ENCODE measurements at regions not wholly inside any gene's neighbourhood (a gene's known extent, or its start where the extent isn't known, plus 50 kb on each side); places are given as distances from the start of the nearest gene placed in this dataset.

GRCh38 chr16:51449441-51449840 is 298.4 kb upstream of the SALL1 start:
- TF ChIP-seq CTCF (IDR thresholded peaks at IDR 0.05) (no peak), ZFX (IDR thresholded peaks at IDR 0.05; ENCODE audit: borderline replicate concordance) (no peak)
- H3K27ac ChIP-seq, result no peak overlapping the region

GRCh38 chr16:51445250-51445649 is 294.2 kb upstream of the SALL1 start:
- no peak for TF ChIP-seq CTCF (IDR thresholded peaks at IDR 0.05)
- no peak for TF ChIP-seq ZFX (IDR thresholded peaks at IDR 0.05; ENCODE audit: borderline replicate concordance)

GRCh38 chr16:51443934-51444333 is 292.9 kb upstream of the SALL1 start:
- no peak for TF ChIP-seq ZFX (IDR thresholded peaks at IDR 0.05; ENCODE audit: borderline replicate concordance)
- H3K27ac ChIP-seq, result no peak overlapping the region

More at GRCh38 chr16:51445250-51445649, 294.2 kb upstream of the SALL1 start:
- H3K27ac ChIP-seq, result no peak overlapping the region

- TF ChIP-seq CTCF (IDR thresholded peaks at IDR 0.05), result no peak
- no peak for TF ChIP-seq ZFX (IDR thresholded peaks at IDR 0.05; ENCODE audit: borderline replicate concordance)
- no peak overlapping the region for H3K27ac ChIP-seq
Measured at GRCh38 chr16:51442141-51442870, 291.2 kb upstream of the SALL1 start.

- H3K27ac ChIP-seq, result no peak overlapping the region
- no peak for TF ChIP-seq CTCF (IDR thresholded peaks at IDR 0.05)
- TF ChIP-seq ZFX (IDR thresholded peaks at IDR 0.05; ENCODE audit: borderline replicate concordance), result no peak
Measured at GRCh38 chr16:51440131-51440889, 289.2 kb upstream of the SALL1 start.

- H3K27ac ChIP-seq, result no peak overlapping the region
- TF ChIP-seq ZFX (IDR thresholded peaks at IDR 0.05; ENCODE audit: borderline replicate concordance) (no peak), CTCF (IDR thresholded peaks at IDR 0.05) (no peak)
Measured at GRCh38 chr16:51439271-51439670, 288.2 kb upstream of the SALL1 start.

GRCh38 chr16:51436742-51437141 is 285.7 kb upstream of the SALL1 start:
- TF ChIP-seq CTCF (IDR thresholded peaks at IDR 0.05) (no peak), ZFX (IDR thresholded peaks at IDR 0.05; ENCODE audit: borderline replicate concordance) (no peak)
- H3K27ac ChIP-seq, result no peak overlapping the region
